Adrenal gland (tissue), 5 donors: ENCODE measurements at regions not wholly inside any gene's neighbourhood (a gene's known extent, or its start where the extent isn't known, plus 50 kb on each side); places are given as distances from the start of the nearest gene placed in this dataset.

Experiments
- CTCF ChIP-seq, 6 experiments: fragments of 450-650 bp in 4 of 6; fragments of 200-600 bp in 2 of 6; sonication (generic) in 1 of 6; IDR thresholded peaks; 1 replicate in 5 of 6; 2 replicates in 1 of 6; pipeline versions ENCODE4 v1.5.1 to v1.8.0; 2016 to 2021; ENCODE audit warnings: antibody characterized with exemption in 6 of 6, mild to moderate bottlenecking in 2 of 6, moderate library complexity in 1 of 6
- POLR2A ChIP-seq, 2 donors: fragments of 450-650 bp; IDR thresholded peaks; one replicate each; pipeline ENCODE4 v1.6.1; 2017; ENCODE audit warnings: antibody characterized with exemption in 2 of 2, mild to moderate bottlenecking in 2 of 2, moderate library complexity in 1 of 2
- donor health status: DM: no; HTN: no; CAD: no.

DNA sequence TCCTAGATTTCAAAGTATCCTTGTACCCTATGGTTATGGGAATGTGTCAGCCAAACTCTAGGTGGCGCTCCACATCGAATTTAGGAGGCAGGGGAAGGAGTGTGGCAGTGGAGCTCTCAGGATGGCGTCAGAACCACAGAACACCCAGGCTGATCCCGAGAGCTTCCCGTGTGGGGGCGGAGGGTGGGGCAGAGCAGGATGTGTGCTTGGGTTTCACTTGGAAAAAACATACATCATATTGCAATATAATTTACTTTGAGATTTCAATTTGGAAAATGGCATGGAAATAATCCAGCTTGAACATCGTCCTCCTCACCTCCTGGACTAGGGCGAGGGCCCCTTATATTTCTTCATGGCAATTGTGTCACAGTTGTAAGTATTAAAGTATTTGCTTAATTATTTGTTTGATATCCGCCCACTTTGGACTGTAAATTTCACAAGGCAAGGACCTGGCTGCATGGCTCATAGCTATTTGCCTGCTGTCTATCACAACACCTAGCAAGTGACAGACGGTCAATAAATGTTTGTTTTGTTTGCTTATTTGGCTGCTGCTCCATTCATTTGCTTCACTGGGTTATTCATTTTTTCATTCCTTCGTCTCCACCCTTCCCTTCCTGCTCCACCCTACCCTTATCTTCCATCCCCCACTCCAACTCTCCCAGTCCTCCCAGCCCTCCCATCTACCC is 221.5 kb upstream of the HMGA2 start:
- peak; percentile 46 to 71 (median 64) for TF ChIP-seq CTCF (IDR thresholded peaks at IDR 0.05)
- no peak for TF ChIP-seq POLR2A (IDR thresholded peaks at IDR 0.05)
